HG02852 (cell line): ENCODE measurements at regions not wholly inside any gene's neighbourhood (a gene's known extent, or its start where the extent isn't known, plus 50 kb on each side); places are given as distances from the start of the nearest gene placed in this dataset.
"Not testable (repeated sequence)": the region's sequence is repeated elsewhere in the genome, so short reads cannot be mapped to it uniquely, and the experiment has no call there.

Experiments used
- ATAC-seq: cut with Tn5 transposase; IDR thresholded peaks from one replicate; pipeline ENCODE4 v1.9.1; 2021; ENCODE audit warnings: mild to moderate bottlenecking, moderate library complexity; ENCODE audit not compliant: unreplicated experiment

- no peak for ATAC-seq
Observed at GRCh38 chr4:43089730-43090129, 197.2 kb downstream of the GRXCR1 start.

GRCh38 chr4:43103048-43103447 lies 210.5 kb downstream of the GRXCR1 start:
- no peak for ATAC-seq

- no peak for ATAC-seq
Observed at GRCh38 chr4:43112139-43112538, 219.6 kb downstream of the GRXCR1 start.

- no peak for ATAC-seq
Observed at GRCh38 chr4:43113196-43113595, 220.7 kb downstream of the GRXCR1 start.

GRCh38 chr4:43126595-43126994 lies 234.1 kb downstream of the GRXCR1 start:
- no peak for ATAC-seq

GRCh38 chr4:43130228-43131021 lies 237.9 kb downstream of the GRXCR1 start:
- no peak for ATAC-seq

GRCh38 chr4:43132010-43132582 lies 239.6 kb downstream of the GRXCR1 start:
- ATAC-seq: peak; percentile 86

GRCh38 chr4:43133566-43133965 lies 241.1 kb downstream of the GRXCR1 start:
- no peak for ATAC-seq

- no peak for ATAC-seq
Observed at GRCh38 chr4:43136752-43137151, 244.2 kb downstream of the GRXCR1 start.

GRCh38 chr4:43146198-43146597 lies 253.7 kb downstream of the GRXCR1 start:
- ATAC-seq: no peak

- ATAC-seq: no peak
Observed at GRCh38 chr4:43148481-43148880, 256.0 kb downstream of the GRXCR1 start.

- no peak for ATAC-seq
Observed at GRCh38 chr4:43163101-43163792, 270.7 kb downstream of the GRXCR1 start.

- ATAC-seq: no peak
Observed at GRCh38 chr4:43189741-43190140, 297.2 kb downstream of the GRXCR1 start.

- not testable (repeated sequence) for ATAC-seq
Observed at GRCh38 chr4:43212576-43212975, 320.1 kb downstream of the GRXCR1 start.

GRCh38 chr4:43223820-43224219 lies 331.3 kb downstream of the GRXCR1 start:
- no peak for ATAC-seq

- ATAC-seq: no peak
Observed at GRCh38 chr4:43224559-43224958, 332.0 kb downstream of the GRXCR1 start.

- ATAC-seq: no peak
Observed at GRCh38 chr4:43233321-43233720, 340.8 kb downstream of the GRXCR1 start.

GRCh38 chr4:43234626-43235415 lies 342.3 kb downstream of the GRXCR1 start:
- ATAC-seq: no peak

GRCh38 chr4:43238008-43238407 lies 345.5 kb downstream of the GRXCR1 start:
- no peak for ATAC-seq

GRCh38 chr4:43238585-43238984 lies 346.1 kb downstream of the GRXCR1 start:
- no peak for ATAC-seq

GRCh38 chr4:43241104-43241503 lies 348.6 kb downstream of the GRXCR1 start:
- ATAC-seq: no peak
